PC-3 (cell line): ENCODE measurements at regions not wholly inside any gene's neighbourhood (a gene's known extent, or its start where the extent isn't known, plus 50 kb on each side); places are given as distances from the start of the nearest gene placed in this dataset.

Experiments
- EZH2 ChIP-seq: fragments of 300-600 bp; sonication (generic); IDR thresholded peaks from one replicate; pipeline ENCODE4 v1.6.1; 2017; ENCODE audit warnings: antibody characterized with exemption, mild to moderate bottlenecking, low read length; ENCODE audit not compliant: unreplicated experiment
- EZH2phosphoT487 ChIP-seq: fragments of 300-600 bp; sonication (generic); IDR thresholded peaks from 2 replicates; pipeline ENCODE4 v1.6.1; 2018; ENCODE audit warnings: mild to moderate bottlenecking, antibody characterized with exemption, low read length, borderline replicate concordance
- TF ChIP-seq, protein P1 (sequence below): fragments of 300-600 bp; sonication (generic); conservative IDR thresholded peaks from 2 replicates; pipeline ENCODE4 v1.5.1; 2017; ENCODE audit warnings: antibody characterized with exemption, low read depth, mild to moderate bottlenecking, low read length

DNA sequence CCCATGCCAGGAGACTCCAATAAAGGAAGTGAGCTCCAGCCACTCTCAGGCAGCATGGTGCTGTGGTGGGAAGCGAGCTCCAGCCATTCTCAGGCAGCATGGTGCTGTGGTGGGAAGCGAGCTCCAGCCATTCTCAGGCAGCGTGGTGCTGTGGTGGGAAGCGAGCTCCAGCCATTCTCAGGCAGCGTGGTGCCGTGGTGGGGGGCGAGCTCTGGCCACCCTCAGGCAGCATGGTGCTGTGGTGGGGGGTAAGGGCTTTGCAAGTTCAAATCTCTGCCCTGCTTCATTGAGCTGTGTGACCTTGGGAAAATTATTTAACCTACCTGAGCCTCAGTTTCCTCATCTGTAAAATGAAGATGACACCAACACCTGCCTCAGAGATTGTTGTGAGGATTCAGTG lies 975.1 kb downstream of the BCL11B start:
- TF ChIP-seq, protein P1, sequence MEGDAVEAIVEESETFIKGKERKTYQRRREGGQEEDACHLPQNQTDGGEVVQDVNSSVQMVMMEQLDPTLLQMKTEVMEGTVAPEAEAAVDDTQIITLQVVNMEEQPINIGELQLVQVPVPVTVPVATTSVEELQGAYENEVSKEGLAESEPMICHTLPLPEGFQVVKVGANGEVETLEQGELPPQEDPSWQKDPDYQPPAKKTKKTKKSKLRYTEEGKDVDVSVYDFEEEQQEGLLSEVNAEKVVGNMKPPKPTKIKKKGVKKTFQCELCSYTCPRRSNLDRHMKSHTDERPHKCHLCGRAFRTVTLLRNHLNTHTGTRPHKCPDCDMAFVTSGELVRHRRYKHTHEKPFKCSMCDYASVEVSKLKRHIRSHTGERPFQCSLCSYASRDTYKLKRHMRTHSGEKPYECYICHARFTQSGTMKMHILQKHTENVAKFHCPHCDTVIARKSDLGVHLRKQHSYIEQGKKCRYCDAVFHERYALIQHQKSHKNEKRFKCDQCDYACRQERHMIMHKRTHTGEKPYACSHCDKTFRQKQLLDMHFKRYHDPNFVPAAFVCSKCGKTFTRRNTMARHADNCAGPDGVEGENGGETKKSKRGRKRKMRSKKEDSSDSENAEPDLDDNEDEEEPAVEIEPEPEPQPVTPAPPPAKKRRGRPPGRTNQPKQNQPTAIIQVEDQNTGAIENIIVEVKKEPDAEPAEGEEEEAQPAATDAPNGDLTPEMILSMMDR = no peak
- TF ChIP-seq EZH2phosphoT487 (no peak), EZH2 (no peak)
